Colonic mucosa (tissue), 4 donors: ENCODE measurements at regions not wholly inside any gene's neighbourhood (a gene's known extent, or its start where the extent isn't known, plus 50 kb on each side); places are given as distances from the start of the nearest gene placed in this dataset.

ENCODE experiments used
- DNase-seq: peaks from one replicate; pipeline ENCODE4 v3.0.0-alpha.2; 2020
- H3K27ac ChIP-seq: fragments of 200-600 bp; one replicate; pipeline ENCODE4 v1.8.0; 2021
- H3K27me3 ChIP-seq: fragments of 200-600 bp; one replicate; pipeline ENCODE4 v1.8.0; 2021
- H3K36me3 ChIP-seq: fragments of 200-600 bp; one replicate; pipeline ENCODE4 v1.8.0; 2021
- H3K4me1 ChIP-seq: fragments of 200-600 bp; one replicate; pipeline ENCODE4 v1.8.0; 2021; ENCODE audit warnings: mild to moderate bottlenecking
- H3K4me3 ChIP-seq: fragments of 200-600 bp; one replicate; pipeline ENCODE4 v1.8.0; 2021
- H3K9ac ChIP-seq, 2 donors: one replicate each; pipeline ENCODE4 v1.7.0; 2013; ENCODE audit warnings: control low read depth in 2 of 2, low read depth in 2 of 2, low read length in 2 of 2
- H3K9me3 ChIP-seq: fragments of 200-600 bp; one replicate; pipeline ENCODE4 v1.8.0; 2021
- intact Hi-C: fragments of 100-400 bp; cut with DNase I; formaldehyde crosslinking; loops from one replicate; pipeline ENCODE4 v1.14.1; 2022
- TF ChIP-seq, protein P1 (sequence below): fragments of 200-600 bp; IDR thresholded peaks from one replicate; pipeline ENCODE4 v1.8.0; 2022; ENCODE audit warnings: antibody characterized with exemption, mild to moderate bottlenecking
- donor health status: healthy.
- donor health status: DM: no; HTN: no; CAD: no.
- donor health status: DM: no; HTN: no; CAD: no.

DNA sequence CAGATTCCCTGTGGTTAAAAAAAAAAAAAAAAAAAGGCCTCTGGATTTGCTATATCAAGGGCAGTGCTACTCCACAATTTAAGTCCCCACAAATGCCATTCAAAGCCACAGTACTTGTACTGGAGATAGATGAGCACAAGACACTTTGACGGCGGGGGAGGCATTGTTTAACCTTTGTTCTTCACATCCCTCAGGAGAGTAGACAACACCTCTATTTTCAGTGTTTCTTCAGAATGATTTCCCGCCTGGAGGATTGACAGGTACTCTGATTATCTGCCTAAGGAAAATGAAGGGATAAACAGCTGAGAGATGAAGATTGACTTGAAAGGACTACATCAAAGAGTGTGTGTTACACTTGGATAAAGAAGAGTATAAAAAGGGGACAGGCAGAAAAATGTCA is 58.7 kb downstream of the OTOL1 start:
- no peak for DNase-seq
- TF ChIP-seq, protein P1, sequence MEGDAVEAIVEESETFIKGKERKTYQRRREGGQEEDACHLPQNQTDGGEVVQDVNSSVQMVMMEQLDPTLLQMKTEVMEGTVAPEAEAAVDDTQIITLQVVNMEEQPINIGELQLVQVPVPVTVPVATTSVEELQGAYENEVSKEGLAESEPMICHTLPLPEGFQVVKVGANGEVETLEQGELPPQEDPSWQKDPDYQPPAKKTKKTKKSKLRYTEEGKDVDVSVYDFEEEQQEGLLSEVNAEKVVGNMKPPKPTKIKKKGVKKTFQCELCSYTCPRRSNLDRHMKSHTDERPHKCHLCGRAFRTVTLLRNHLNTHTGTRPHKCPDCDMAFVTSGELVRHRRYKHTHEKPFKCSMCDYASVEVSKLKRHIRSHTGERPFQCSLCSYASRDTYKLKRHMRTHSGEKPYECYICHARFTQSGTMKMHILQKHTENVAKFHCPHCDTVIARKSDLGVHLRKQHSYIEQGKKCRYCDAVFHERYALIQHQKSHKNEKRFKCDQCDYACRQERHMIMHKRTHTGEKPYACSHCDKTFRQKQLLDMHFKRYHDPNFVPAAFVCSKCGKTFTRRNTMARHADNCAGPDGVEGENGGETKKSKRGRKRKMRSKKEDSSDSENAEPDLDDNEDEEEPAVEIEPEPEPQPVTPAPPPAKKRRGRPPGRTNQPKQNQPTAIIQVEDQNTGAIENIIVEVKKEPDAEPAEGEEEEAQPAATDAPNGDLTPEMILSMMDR = no peak
- Histone ChIP-seq H3K4me1 (no peaks in the 10 kb centered on the region), H3K9ac (no peak overlapping the region), H3K4me3 (no peak overlapping the region), H3K36me3 (no peaks in the 10 kb centered on the region), H3K9me3 (no peaks in the 10 kb centered on the region), H3K27ac (no peak overlapping the region), H3K27me3 (no peaks in the 10 kb centered on the region)
- intact Hi-C loops = no loop called here

- TF ChIP-seq, protein P1 = no peak
- H3K27ac ChIP-seq = no peak overlapping the region
- intact Hi-C loops = no loop called here
Measured at GRCh38 chr3:161556533-161556932, 59.9 kb downstream of the OTOL1 start.

GRCh38 chr3:161556941-161557340 is 60.3 kb downstream of the OTOL1 start:
- no peak for DNase-seq
- H3K36me3 ChIP-seq = no peaks in the 10 kb centered on the region
- H3K4me3 ChIP-seq = no peak overlapping the region
- H3K27ac ChIP-seq = no peak overlapping the region
- H3K27me3 ChIP-seq = no peaks in the 10 kb centered on the region
- H3K9me3 ChIP-seq = no peaks in the 10 kb centered on the region
- intact Hi-C loops = no loop called here
- H3K9ac ChIP-seq = no peak overlapping the region
- no peaks in the 10 kb centered on the region for H3K4me1 ChIP-seq
- TF ChIP-seq, protein P1 = no peak

More at GRCh38 chr3:161556533-161556932, 59.9 kb downstream of the OTOL1 start:
- Histone ChIP-seq H3K4me3 (no peak overlapping the region), H3K9me3 (no peaks in the 10 kb centered on the region), H3K36me3 (no peaks in the 10 kb centered on the region), H3K4me1 (no peaks in the 10 kb centered on the region), H3K27me3 (no peaks in the 10 kb centered on the region), H3K9ac (no peak overlapping the region)
- no peak for DNase-seq

DNA sequence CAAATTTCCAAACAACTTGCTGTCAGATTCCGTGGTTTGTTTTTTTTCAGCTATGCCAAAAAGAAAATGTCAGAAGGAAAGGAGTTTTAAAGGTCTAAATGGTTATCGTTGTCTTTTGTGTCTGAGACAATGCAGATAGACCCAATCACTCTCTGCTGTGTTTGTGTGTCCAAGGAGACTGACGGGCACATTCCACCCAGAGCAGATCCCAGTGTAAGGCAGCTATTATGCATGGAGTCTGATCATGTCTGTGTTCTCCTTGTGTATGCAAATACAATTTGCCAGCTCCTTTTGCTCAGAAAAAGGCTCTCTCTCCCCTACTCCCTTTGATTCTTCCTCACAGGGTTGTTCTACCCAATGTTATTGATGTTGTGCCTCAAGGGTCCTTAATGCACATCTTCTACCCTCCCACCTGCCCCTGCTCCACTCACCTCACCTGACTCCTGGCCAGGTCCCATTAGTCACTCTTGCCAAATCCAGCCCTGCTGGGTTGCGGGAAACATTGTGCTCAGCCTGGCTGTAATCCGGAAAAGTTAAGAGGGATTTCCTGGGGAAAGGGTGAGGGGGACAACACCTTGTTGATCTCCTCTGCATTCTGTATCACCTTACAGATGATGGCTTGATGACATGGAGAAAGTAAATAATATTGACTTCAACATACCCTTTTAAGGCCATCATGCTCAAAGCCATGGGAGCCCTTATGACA is 61.0 kb downstream of the OTOL1 start:
- H3K36me3 ChIP-seq = no peaks in the 10 kb centered on the region

GRCh38 chr3:161558236-161558635 is 61.6 kb downstream of the OTOL1 start:
- intact Hi-C loops = no loop called here
- no peak overlapping the region for H3K9ac ChIP-seq
- no peaks in the 10 kb centered on the region for H3K27me3 ChIP-seq
- no peaks in the 10 kb centered on the region for H3K9me3 ChIP-seq
- DNase-seq = no peak
- H3K27ac ChIP-seq = no peak overlapping the region
- no peak overlapping the region for H3K4me3 ChIP-seq
- H3K4me1 ChIP-seq = no peaks in the 10 kb centered on the region
- no peaks in the 10 kb centered on the region for H3K36me3 ChIP-seq
- TF ChIP-seq, protein P1 = no peak

More for the DNA sequence above, 61.0 kb downstream of the OTOL1 start:
- H3K4me1 ChIP-seq = no peaks in the 10 kb centered on the region
- H3K27me3 ChIP-seq = no peaks in the 10 kb centered on the region
- intact Hi-C loops = no loop called here
- no peak overlapping the region for H3K9ac ChIP-seq
- no peaks in the 10 kb centered on the region for H3K9me3 ChIP-seq
- H3K27ac ChIP-seq = no peak overlapping the region
- DNase-seq = no peak
- no peak overlapping the region for H3K4me3 ChIP-seq
- TF ChIP-seq, protein P1 = no peak
